ENCODE measurements at regions not wholly inside any gene's neighbourhood (a gene's known extent, or its start where the extent isn't known, plus 50 kb on each side); places are given as distances from the start of the nearest gene placed in this dataset.

GRCh38 chr20:7217606-7218005 lies 450.1 kb downstream of the BMP2 start:
- H3K27me3 ChIP-seq (ENCODE audit: control insufficient read depth, insufficient read depth, low read length), result no peaks in the 10 kb centered on the region
- no peak overlapping the region for H3K14ac ChIP-seq (replicated peaks; ENCODE audit: low read depth, low read length)
- H2BK20ac ChIP-seq (ENCODE audit: low read depth, low read length), result no peak overlapping the region
- H2BK15ac ChIP-seq (ENCODE audit: low read depth, low read length), result no peak overlapping the region
- no peak overlapping the region for H3K18ac ChIP-seq (ENCODE audit: low read depth, low read length)
- H4K20me1 ChIP-seq (ENCODE audit: insufficient read depth, low read length), result no peaks in the 10 kb centered on the region
- no TSS peak for BruUV-seq (replicated peaks)
- H2AK9ac ChIP-seq (replicated peaks; ENCODE audit: low read depth, low read length, poor library complexity), result no peak overlapping the region
- CTCF ChIA-PET, result no interaction called here
- H3K36me3 ChIP-seq (ENCODE audit: control insufficient read depth, insufficient read depth, low read length), result no peaks in the 10 kb centered on the region
- TF ChIP-seq RAD21 (IDR thresholded peaks at IDR 0.05; ENCODE audit: low read length), result no peak
- TF ChIP-seq NFE2L2 (IDR thresholded peaks at IDR 0.05; ENCODE audit: low read depth, low read length), result no peak
- TF ChIP-seq BHLHE40 (IDR thresholded peaks at IDR 0.05; ENCODE audit: low read depth, low read length), result no peak
- no peak for TF ChIP-seq MXI1 (IDR thresholded peaks at IDR 0.05; ENCODE audit: borderline replicate concordance, low read depth, low read length)
- TF ChIP-seq SMC3 (IDR thresholded peaks at IDR 0.05; ENCODE audit: low read depth, low read length), result no peak
- TF ChIP-seq RFX5 (IDR thresholded peaks at IDR 0.05; ENCODE audit: low read depth, low read length), result no peak
- no peak for TF ChIP-seq ELK1 (IDR thresholded peaks at IDR 0.05; ENCODE audit: borderline replicate concordance, low read depth, low read length)
- no peak for TF ChIP-seq CEBPB (IDR thresholded peaks at IDR 0.05; ENCODE audit: low read depth, low read length)
- TF ChIP-seq MAFK (IDR thresholded peaks at IDR 0.05; ENCODE audit: low read depth, low read length), result no peak
- TF ChIP-seq CTCF (conservative IDR thresholded peaks at IDR 0.05; ENCODE audit: low read depth, low read length), result no peak
- DNase-seq (no peak), ATAC-seq (ENCODE audit: low read depth) (no peak)
- in situ Hi-C loops (cut with MboI; ENCODE audit: low sequenced_read_pairs), result no loop called here
- H2BK120ac ChIP-seq (ENCODE audit: low read depth, low read length), result no peak overlapping the region
- H3K56ac ChIP-seq (ENCODE audit: extremely low read depth, insufficient read depth, low read length), result no peak overlapping the region
- H3K27ac ChIP-seq (ENCODE audit: insufficient read depth, low read length), result no peak overlapping the region
- no peak overlapping the region for H2AK5ac ChIP-seq (ENCODE audit: low read depth, low read length)
- no peak overlapping the region for H4K91ac ChIP-seq (ENCODE audit: insufficient read depth, low read depth, low read length)
- no peaks in the 10 kb centered on the region for H3K79me1 ChIP-seq (ENCODE audit: low read depth in 1 of 2, low read length in 2 of 2)
- H3K9me3 ChIP-seq (ENCODE audit: control insufficient read depth, insufficient read depth, low read length), result peaks cover 3% of the 10 kb centered on the region
- POLR2A ChIA-PET (ENCODE audit: unreplicated experiment), result no interaction called here
- no peak overlapping the region for H2AFZ ChIP-seq (replicated peaks; ENCODE audit: low read length, poor library complexity)
- H3K4me1 ChIP-seq (ENCODE audit: control insufficient read depth, insufficient read depth, low read length), result no peaks in the 10 kb centered on the region
- H3K9me1 ChIP-seq (ENCODE audit: insufficient read depth, low read length), result no peaks in the 10 kb centered on the region
- no peak overlapping the region for H2BK5ac ChIP-seq (ENCODE audit: low read depth, low read length, poor library complexity, severe bottlenecking)
- H3K4ac ChIP-seq (ENCODE audit: low read depth, low read length), result no peak overlapping the region
- H3K4me3 ChIP-seq (ENCODE audit: insufficient read depth, low read depth, low read length), result no peak overlapping the region
- H4K8ac ChIP-seq (ENCODE audit: low read depth in 2 of 2, low read length in 2 of 2), result no peak overlapping the region
- H3K4me2 ChIP-seq (ENCODE audit: low read depth, low read length), result no peak overlapping the region
- no peak overlapping the region for H3K23ac ChIP-seq (ENCODE audit: low read depth, low read length)
- intact Hi-C loops (cut with micrococcal nuclease), result no loop called here
- H3K9ac ChIP-seq (ENCODE audit: low read depth, low read length), result no peak overlapping the region
- dilution Hi-C loops (cut with HindIII; ENCODE audit: low sequenced_read_pairs, unreplicated experiment), result no loop called here
- WGBS, 2 experiments (ENCODE audit: extremely low coverage in 2 of 2, insufficient read length in 1 of 2), result no CpG with 5 or more reads among the region's 1 CpG
- H4K5ac ChIP-seq (ENCODE audit: low read depth, low read length), result no peak overlapping the region
